ENCODE measurements at regions not wholly inside any gene's neighbourhood (a gene's known extent, or its start where the extent isn't known, plus 50 kb on each side); places are given as distances from the start of the nearest gene placed in this dataset.

DNA sequence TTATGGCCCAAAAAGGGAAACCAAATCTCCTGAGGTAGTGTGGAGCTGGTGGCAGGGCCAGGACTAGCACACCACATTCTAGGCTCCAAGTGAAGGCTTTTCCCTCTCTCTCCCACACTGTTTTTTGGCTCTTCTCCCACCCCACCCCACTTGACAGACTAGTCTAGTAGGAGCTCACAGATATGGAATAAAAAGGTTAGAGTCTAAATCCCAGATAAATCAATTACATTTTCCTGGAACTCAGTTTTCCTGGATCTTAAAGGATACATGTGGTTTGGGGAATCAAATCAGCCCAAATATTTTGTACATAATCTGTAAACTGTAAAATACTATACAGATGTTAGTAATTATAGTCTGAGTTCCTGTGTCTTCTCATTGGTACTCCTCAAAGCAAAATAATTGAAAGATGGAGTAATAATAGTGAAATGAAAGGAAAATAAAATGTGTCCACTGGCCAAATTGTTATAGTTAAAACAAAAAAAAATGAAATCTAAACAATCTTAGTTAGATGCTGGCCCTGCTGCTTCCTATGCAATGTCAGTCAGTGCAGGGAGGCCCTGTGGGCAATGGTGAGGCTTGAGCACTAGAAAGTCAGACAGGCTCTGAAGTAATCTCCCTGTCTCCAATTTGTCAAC is 370.4 kb upstream of the CPEB2 start:
- peaks cover 12% of the 10 kb centered on the region for H3K9me3 Mint-ChIP-seq (ENCODE audit: low read depth)
- H3K4me3 Mint-ChIP-seq (ENCODE audit: unreplicated experiment): no peak overlapping the region
- TF ChIP-seq, protein P1, sequence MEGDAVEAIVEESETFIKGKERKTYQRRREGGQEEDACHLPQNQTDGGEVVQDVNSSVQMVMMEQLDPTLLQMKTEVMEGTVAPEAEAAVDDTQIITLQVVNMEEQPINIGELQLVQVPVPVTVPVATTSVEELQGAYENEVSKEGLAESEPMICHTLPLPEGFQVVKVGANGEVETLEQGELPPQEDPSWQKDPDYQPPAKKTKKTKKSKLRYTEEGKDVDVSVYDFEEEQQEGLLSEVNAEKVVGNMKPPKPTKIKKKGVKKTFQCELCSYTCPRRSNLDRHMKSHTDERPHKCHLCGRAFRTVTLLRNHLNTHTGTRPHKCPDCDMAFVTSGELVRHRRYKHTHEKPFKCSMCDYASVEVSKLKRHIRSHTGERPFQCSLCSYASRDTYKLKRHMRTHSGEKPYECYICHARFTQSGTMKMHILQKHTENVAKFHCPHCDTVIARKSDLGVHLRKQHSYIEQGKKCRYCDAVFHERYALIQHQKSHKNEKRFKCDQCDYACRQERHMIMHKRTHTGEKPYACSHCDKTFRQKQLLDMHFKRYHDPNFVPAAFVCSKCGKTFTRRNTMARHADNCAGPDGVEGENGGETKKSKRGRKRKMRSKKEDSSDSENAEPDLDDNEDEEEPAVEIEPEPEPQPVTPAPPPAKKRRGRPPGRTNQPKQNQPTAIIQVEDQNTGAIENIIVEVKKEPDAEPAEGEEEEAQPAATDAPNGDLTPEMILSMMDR (IDR thresholded peaks at IDR 0.05): no peak
- H3K4me1 Mint-ChIP-seq (ENCODE audit: low read depth): no peaks in the 10 kb centered on the region
- H3K27ac Mint-ChIP-seq (ENCODE audit: unreplicated experiment): no peak overlapping the region
- no peak for DNase-seq (ENCODE audit: low spot score)
- no peaks in the 10 kb centered on the region for H3K27me3 Mint-ChIP-seq (ENCODE audit: low read depth)
- H3K36me3 Mint-ChIP-seq (ENCODE audit: low read depth): no peaks in the 10 kb centered on the region

DNA sequence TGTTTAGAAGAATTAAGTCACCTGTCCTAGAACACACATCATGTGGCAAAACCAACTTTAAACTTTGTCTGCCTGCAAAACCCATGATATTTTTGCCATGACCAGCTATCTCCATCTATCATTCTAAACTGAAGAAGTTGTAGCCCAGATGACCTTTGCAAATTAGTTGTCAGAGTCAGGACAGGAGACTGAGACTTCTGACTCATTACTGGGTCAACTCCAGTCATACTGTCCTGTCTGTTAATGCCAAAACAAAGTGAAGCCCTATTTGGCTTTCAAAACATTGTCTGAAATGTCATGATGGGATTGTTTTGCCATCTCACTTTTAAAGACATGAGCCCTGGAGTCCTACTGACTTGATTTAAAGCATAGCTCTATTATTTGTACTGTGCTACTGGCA is 365.7 kb upstream of the CPEB2 start:
- Mint-ChIP-seq H3K9me3 (ENCODE audit: low read depth) (peaks cover 12% of the 10 kb centered on the region), H3K27me3 (ENCODE audit: low read depth) (peaks cover 2% of the 10 kb centered on the region), H3K36me3 (ENCODE audit: low read depth) (no peaks in the 10 kb centered on the region), H3K4me1 (ENCODE audit: low read depth) (no peaks in the 10 kb centered on the region), H3K27ac (ENCODE audit: unreplicated experiment) (no peak overlapping the region), H3K4me3 (ENCODE audit: unreplicated experiment) (no peak overlapping the region)
- DNase-seq (ENCODE audit: low spot score): no peak
- TF ChIP-seq, protein P1 (IDR thresholded peaks at IDR 0.05): no peak

DNA sequence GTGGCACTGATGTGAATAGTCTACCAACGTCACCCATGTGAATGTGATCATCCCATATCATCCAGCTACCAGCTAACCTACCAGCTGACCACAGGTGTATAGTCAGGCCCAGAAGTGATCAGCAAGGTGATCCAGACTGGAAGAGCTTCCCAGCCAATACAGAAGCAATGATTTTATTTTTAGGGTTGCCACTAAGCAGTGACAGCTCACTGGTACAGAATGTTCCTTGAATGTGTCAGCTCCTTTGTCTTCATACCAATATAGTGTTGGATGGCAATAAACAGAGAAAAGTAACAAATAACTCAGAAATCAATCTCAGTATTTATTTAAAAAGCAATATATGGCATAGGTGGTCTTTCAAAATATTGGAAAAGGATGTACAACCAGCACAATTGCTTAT is 361.8 kb upstream of the CPEB2 start:
- no peaks in the 10 kb centered on the region for H3K4me1 Mint-ChIP-seq (ENCODE audit: low read depth)
- TF ChIP-seq, protein P1 (IDR thresholded peaks at IDR 0.05): no peak
- no peak for DNase-seq (ENCODE audit: low spot score)
- H3K9me3 Mint-ChIP-seq (ENCODE audit: low read depth): peaks cover 2% of the 10 kb centered on the region
- H3K36me3 Mint-ChIP-seq (ENCODE audit: low read depth): no peaks in the 10 kb centered on the region
- peaks cover 2% of the 10 kb centered on the region for H3K27me3 Mint-ChIP-seq (ENCODE audit: low read depth)
- H3K4me3 Mint-ChIP-seq (ENCODE audit: unreplicated experiment): no peak overlapping the region
- no peak overlapping the region for H3K27ac Mint-ChIP-seq (ENCODE audit: unreplicated experiment)

DNA sequence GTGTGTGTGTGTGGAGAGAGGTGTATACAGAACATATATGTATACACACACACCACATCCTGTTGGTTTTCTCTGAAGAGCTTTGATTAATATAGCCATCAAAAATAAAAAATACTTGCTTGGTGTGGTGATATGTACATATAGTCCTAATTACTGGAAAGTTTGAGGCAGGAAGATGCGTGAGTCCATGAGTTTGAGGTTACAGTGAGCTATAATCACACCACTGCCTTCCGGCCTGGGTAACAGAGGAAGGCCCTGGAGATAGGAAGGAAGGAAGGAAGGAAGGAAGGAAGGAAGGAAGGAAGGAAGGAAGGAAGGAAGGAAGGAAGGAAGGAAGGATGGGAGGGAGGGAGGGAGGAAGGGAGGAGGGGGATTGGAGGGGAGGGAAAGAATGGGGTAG is 360.4 kb upstream of the CPEB2 start:
- no peaks in the 10 kb centered on the region for H3K9me3 Mint-ChIP-seq (ENCODE audit: low read depth)
- DNase-seq (ENCODE audit: low spot score): no peak
- peaks cover 2% of the 10 kb centered on the region for H3K27me3 Mint-ChIP-seq (ENCODE audit: low read depth)
- H3K27ac Mint-ChIP-seq (ENCODE audit: unreplicated experiment): no peak overlapping the region
- H3K4me1 Mint-ChIP-seq (ENCODE audit: low read depth): no peaks in the 10 kb centered on the region
- no peak overlapping the region for H3K4me3 Mint-ChIP-seq (ENCODE audit: unreplicated experiment)
- TF ChIP-seq, protein P1 (IDR thresholded peaks at IDR 0.05): no peak
- no peaks in the 10 kb centered on the region for H3K36me3 Mint-ChIP-seq (ENCODE audit: low read depth)

DNA sequence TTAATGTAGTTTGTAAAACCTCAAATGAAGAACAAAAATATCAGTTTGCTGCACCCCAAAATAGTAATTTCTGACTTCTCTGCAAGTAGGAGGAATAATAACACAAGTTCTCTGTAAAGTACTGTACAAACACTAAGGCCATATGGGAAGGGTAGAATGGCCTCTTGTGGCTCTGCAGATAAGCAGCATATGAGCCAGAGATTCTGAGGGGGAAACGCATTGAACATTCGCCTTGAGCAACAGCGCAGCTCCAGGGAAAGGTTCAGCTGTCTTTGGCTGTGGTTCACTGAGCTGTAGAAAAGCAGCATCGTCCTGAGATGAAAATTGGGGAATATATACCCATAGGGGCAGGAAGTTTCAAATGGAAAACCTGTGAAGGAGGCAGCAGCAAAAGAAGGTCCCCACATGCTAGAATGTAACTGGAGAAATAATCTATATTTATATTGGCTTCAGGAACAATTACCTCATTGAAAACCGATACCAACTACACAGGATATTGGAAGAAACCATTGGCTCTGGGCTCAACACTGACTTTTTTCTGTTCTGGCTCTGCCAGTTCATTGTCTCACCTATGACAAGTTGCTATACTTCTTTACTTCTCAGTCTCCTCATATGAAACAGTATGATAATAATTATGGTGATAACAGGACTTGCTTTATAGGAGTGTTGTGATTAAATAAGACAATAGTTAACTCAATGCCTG is 357.6 kb upstream of the CPEB2 start:
- no peaks in the 10 kb centered on the region for H3K27me3 Mint-ChIP-seq (ENCODE audit: low read depth)
- TF ChIP-seq, protein P1 (IDR thresholded peaks at IDR 0.05): no peak
- DNase-seq (ENCODE audit: low spot score): no peak
- H3K36me3 Mint-ChIP-seq (ENCODE audit: low read depth): no peaks in the 10 kb centered on the region
- peaks cover 8% of the 10 kb centered on the region for H3K9me3 Mint-ChIP-seq (ENCODE audit: low read depth)
- no peak overlapping the region for H3K27ac Mint-ChIP-seq (ENCODE audit: unreplicated experiment)
- no peak overlapping the region for H3K4me3 Mint-ChIP-seq (ENCODE audit: unreplicated experiment)
- H3K4me1 Mint-ChIP-seq (ENCODE audit: low read depth): no peaks in the 10 kb centered on the region

Data from chondrocyte (in vitro differentiated cells).